ENCODE measurements at regions not wholly inside any gene's neighbourhood (a gene's known extent, or its start where the extent isn't known, plus 50 kb on each side); places are given as distances from the start of the nearest gene placed in this dataset.

DNA sequence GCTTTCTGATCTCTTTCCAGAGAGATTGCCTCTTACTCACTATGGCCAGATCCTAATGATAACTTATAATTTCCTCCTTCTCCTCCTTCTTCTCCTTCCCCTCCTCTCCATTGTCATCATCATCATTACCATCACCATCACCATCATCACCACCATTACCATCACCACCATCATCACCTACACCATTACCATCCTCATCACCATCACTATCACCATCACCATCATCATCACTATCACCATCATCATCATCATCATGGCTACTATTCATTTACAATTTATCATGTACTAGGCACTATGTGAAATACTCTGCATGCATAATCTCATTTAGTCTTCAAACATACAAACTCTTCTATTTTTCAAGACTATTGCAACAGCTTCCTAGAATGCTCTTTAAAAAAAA, 540.9 kb upstream of the C16orf82 start:
- TF ChIP-seq EZH2 (IDR thresholded peaks at IDR 0.05; ENCODE audit: insufficient read depth, poor library complexity, severe bottlenecking) (no peak), EZH2phosphoT487 (IDR thresholded peaks at IDR 0.05; ENCODE audit: insufficient read depth, low read depth) (no peak)
